Right lobe of liver (tissue), 6 donors: ENCODE measurements at regions not wholly inside any gene's neighbourhood (a gene's known extent, or its start where the extent isn't known, plus 50 kb on each side); places are given as distances from the start of the nearest gene placed in this dataset.
"Not testable (repeated sequence)": the region's sequence is repeated elsewhere in the genome, so short reads cannot be mapped to it uniquely, and the experiment has no call there.

Source experiments
- ATAC-seq, 4 donors: fragments of 200-7000 bp; cut with Tn5 transposase; one replicate each; pipeline ENCODE4 v1.9.1; 2020; ENCODE audit warnings: mild to moderate bottlenecking in 4 of 4, moderate library complexity in 4 of 4
- DNase-seq, 3 donors: peaks; one replicate each; pipeline ENCODE4 v3.0.0-alpha.2; 2020
- H3K27ac ChIP-seq, 3 donors: fragments of 200-600 bp; one replicate each; pipeline ENCODE4 v1.8.0; 2022
- H3K27me3 ChIP-seq, 2 donors: fragments of 200-600 bp; one replicate each; pipeline ENCODE4 v1.8.0; 2022
- H3K36me3 ChIP-seq, 4 donors: fragments of 200-600 bp; sonication (generic) in 1 of 4; one replicate each; pipeline versions ENCODE4 v1.5.1 to v1.8.0; 2017 to 2022; ENCODE audit warnings: control low read depth in 1 of 4
- H3K4me1 ChIP-seq, 4 donors: fragments of 200-600 bp; sonication (generic) in 1 of 4; one replicate each; pipeline versions ENCODE4 v1.5.1 to v1.8.0; 2017 to 2022; ENCODE audit warnings: control low read depth in 1 of 4
- H3K4me3 ChIP-seq, 3 donors: fragments of 200-600 bp; one replicate each; pipeline ENCODE4 v1.8.0; 2022
- H3K9me3 ChIP-seq, 4 donors: fragments of 200-600 bp; sonication (generic) in 1 of 4; one replicate each; pipeline versions ENCODE4 v1.5.1 to v1.8.0; 2017 to 2022; ENCODE audit warnings: control low read depth in 1 of 4
- CTCF ChIP-seq, 4 donors: fragments of 200-600 bp in 3 of 4; fragments of 450-650 bp in 1 of 4; IDR thresholded peaks; one replicate each; pipeline versions ENCODE4 v1.5.1 to v1.8.0; 2016 to 2022; ENCODE audit warnings: antibody characterized with exemption in 4 of 4, mild to moderate bottlenecking in 2 of 4
- POLR2A ChIP-seq: fragments of 450-650 bp; IDR thresholded peaks from one replicate; pipeline ENCODE4 v1.6.1; 2017; ENCODE audit warnings: antibody characterized with exemption, mild to moderate bottlenecking
- WGBS: methylation state at CpG from one replicate; pipeline ENCODE4 v1.1.6; 2018; ENCODE audit warnings: low coverage, low lambda C conversion rate; ENCODE audit not compliant: insufficient coverage; ENCODE audit errors: missing lambda C conversion rate; 5-methylcytosine and 5-hydroxymethylcytosine counted together
- intact Hi-C, 2 donors: fragments of 100-400 bp; cut with DNase I; formaldehyde crosslinking; loops; one replicate each; pipeline versions ENCODE4 v1.11.2 to v1.14.1; 2022
- donor health status: DM: no; HTN: yes; CAD: no.
- donor health status: DM: no; HTN: no; CAD: no.
- donor health status: DM: no; HTN: no; CAD: no.
- donor health status: DM: no; HTN: yes; CAD: no.
- donor health status: DM: no; HTN: yes; CAD: no.

DNA sequence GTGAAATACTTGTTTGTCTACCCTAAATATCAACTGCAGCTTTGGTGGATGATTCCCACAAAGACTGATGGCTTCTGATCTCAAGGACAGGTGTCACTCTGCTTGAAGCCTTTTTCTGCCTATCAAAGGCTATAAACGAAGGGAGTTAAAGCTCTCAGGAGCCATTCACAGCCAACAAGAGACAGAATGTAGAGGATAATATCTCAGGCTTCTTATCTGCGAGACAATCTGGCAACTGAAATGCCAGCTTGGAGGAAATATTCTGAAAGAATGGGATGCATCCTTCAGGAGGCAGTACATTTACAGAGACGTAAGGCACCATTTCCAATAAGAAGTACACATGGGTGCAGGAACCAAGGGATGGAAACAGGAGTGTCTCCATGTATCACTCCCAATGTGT lies 549.4 kb downstream of the GPAM start:
- TF ChIP-seq CTCF (IDR thresholded peaks at IDR 0.05) (no peak), POLR2A (no peak)
- DNase-seq (no peak), ATAC-seq (no peak)
- 50% methylated on average over 3 of the region's 3 CpGs for WGBS
- H3K27me3 ChIP-seq: no peaks in the 10 kb centered on the region
- H3K9me3 ChIP-seq: no peaks in the 10 kb centered on the region
- no peaks in the 10 kb centered on the region for H3K4me1 ChIP-seq
- H3K36me3 ChIP-seq: no peaks in the 10 kb centered on the region
- intact Hi-C loops: no loop called here
- H3K4me3 ChIP-seq: no peak overlapping the region
- no peak overlapping the region for H3K27ac ChIP-seq

GRCh38 chr10:111646021-111646420 lies 537.5 kb downstream of the GPAM start:
- intact Hi-C loops: no loop called here
- H3K9me3 ChIP-seq: no peaks in the 10 kb centered on the region
- no peaks in the 10 kb centered on the region for H3K36me3 ChIP-seq
- H3K27me3 ChIP-seq: no peaks in the 10 kb centered on the region
- no peak overlapping the region for H3K4me3 ChIP-seq
- 82% methylated on average over 2 of the region's 2 CpGs for WGBS
- DNase-seq: no peak
- no peak for ATAC-seq
- no peaks in the 10 kb centered on the region for H3K4me1 ChIP-seq
- H3K27ac ChIP-seq: no peak overlapping the region
- TF ChIP-seq POLR2A: no peak
- no peak for TF ChIP-seq CTCF (IDR thresholded peaks at IDR 0.05)

- no peak overlapping the region for H3K27ac ChIP-seq
- no peak overlapping the region for H3K4me3 ChIP-seq
- no peaks in the 10 kb centered on the region for H3K27me3 ChIP-seq
- WGBS: 64% methylated on average over 2 of the region's 2 CpGs
- H3K9me3 ChIP-seq: no peaks in the 10 kb centered on the region
- DNase-seq (no peak), ATAC-seq (no peak)
- TF ChIP-seq CTCF (IDR thresholded peaks at IDR 0.05): no peak
- no peak for TF ChIP-seq POLR2A
- intact Hi-C loops: no loop called here
- H3K4me1 ChIP-seq: no peaks in the 10 kb centered on the region
- H3K36me3 ChIP-seq: no peaks in the 10 kb centered on the region
Observed at GRCh38 chr10:111648046-111648445, 535.5 kb downstream of the GPAM start.

DNA sequence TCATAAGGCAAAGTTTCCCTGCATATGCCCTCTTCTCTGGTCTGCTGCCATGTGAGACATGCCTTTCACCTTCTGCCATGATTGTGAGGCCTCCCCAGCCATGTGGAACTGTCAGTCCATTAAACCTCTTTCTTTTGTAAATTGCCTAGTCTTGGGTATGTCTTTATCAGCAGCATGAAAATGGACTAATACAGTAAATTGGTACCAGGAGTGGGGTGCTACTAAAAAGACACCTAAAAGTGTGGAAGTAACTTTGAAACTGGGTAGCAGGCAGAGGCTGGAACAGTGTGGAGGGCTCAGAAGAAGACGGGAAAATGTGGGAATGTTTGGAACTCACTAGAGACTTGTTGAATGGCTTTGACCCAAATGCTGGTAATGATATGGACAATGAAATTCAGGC lies 534.5 kb downstream of the GPAM start:
- intact Hi-C loops: not testable (repeated sequence)
- 45% methylated on average over 1 of the region's 1 CpG for WGBS

DNA sequence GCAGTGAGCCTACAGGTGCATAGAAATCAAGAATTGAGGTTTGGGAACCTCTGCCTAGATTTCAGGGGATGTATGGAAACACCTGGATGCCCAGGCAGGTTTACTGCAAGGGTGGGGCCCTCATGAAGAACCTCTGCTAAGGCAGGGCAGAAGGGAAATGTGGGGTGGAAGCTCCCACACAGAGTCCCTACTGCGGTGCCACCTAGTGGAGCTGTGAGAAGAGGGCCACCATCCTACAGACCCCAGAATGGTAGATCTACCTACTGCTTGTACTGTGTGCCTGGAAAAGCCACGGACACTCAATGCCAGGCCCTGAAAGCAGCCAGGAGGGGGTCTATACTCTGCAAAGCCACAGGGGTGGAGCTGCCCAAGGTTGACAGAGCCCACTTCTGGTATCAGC lies 533.5 kb downstream of the GPAM start:
- no peaks in the 10 kb centered on the region for H3K4me1 ChIP-seq
- no peaks in the 10 kb centered on the region for H3K9me3 ChIP-seq
- no CpG with 5 or more reads among the region's 2 CpGs for WGBS
- no peaks in the 10 kb centered on the region for H3K27me3 ChIP-seq
- TF ChIP-seq POLR2A: no peak
- TF ChIP-seq CTCF (IDR thresholded peaks at IDR 0.05): no peak
- no peak overlapping the region for H3K27ac ChIP-seq
- no peak overlapping the region for H3K4me3 ChIP-seq
- intact Hi-C loops: no loop called here
- no peaks in the 10 kb centered on the region for H3K36me3 ChIP-seq
- DNase-seq: no peak
- no peak for ATAC-seq

More for the DNA sequence above, 534.5 kb downstream of the GPAM start:
- not testable (repeated sequence) for H3K27me3 ChIP-seq, DNase-seq, H3K9me3 ChIP-seq, H3K4me3 ChIP-seq, H3K4me1 ChIP-seq, H3K36me3 ChIP-seq, ATAC-seq, H3K27ac ChIP-seq
